Ectodermal cell (in vitro differentiated cells): ENCODE measurements at regions not wholly inside any gene's neighbourhood (a gene's known extent, or its start where the extent isn't known, plus 50 kb on each side); places are given as distances from the start of the nearest gene placed in this dataset.

Source experiments
- H3K27ac ChIP-seq: 2 replicates; pipeline ENCODE4 v1.7.0; 2013; ENCODE audit warnings: mild to moderate bottlenecking, low read depth, low read length; ENCODE audit not compliant: insufficient read depth, poor library complexity, severe bottlenecking
- H3K27me3 ChIP-seq: 2 replicates; pipeline ENCODE4 v1.7.0; 2013; ENCODE audit warnings: mild to moderate bottlenecking, low read length; ENCODE audit not compliant: insufficient read depth, control insufficient read depth, poor library complexity, severe bottlenecking
- H3K36me3 ChIP-seq: one replicate; pipeline ENCODE4 v1.7.0; 2013; ENCODE audit warnings: low read length; ENCODE audit not compliant: control insufficient read depth, insufficient read depth
- H3K4me1 ChIP-seq: one replicate; pipeline ENCODE4 v1.7.0; 2013; ENCODE audit warnings: low read length; ENCODE audit not compliant: control insufficient read depth, insufficient read depth
- H3K4me3 ChIP-seq: 2 replicates; pipeline ENCODE4 v1.7.0; 2013; ENCODE audit warnings: low read depth, low read length, control low read depth; ENCODE audit not compliant: insufficient read depth
- H3K9me3 ChIP-seq: 2 replicates; pipeline ENCODE4 v1.7.0; 2013; ENCODE audit warnings: mild to moderate bottlenecking, low read length, moderate library complexity; ENCODE audit not compliant: control insufficient read depth
- WGBS, 2 experiments: methylation state at CpG; one replicate each; pipeline ENCODE4 v1.1.7; 2013; ENCODE audit warnings: missing lambda C conversion rate in 2 of 2; 5-methylcytosine and 5-hydroxymethylcytosine counted together

- H3K27me3 ChIP-seq = peaks cover 9% of the 10 kb centered on the region
- 93% methylated on average over 16 of the region's 16 CpGs for WGBS, 2 experiments
- no peak overlapping the region for H3K27ac ChIP-seq
- H3K9me3 ChIP-seq = no peaks in the 10 kb centered on the region
- no peaks in the 10 kb centered on the region for H3K36me3 ChIP-seq
- H3K4me3 ChIP-seq = no peak overlapping the region
- H3K4me1 ChIP-seq = peaks cover 11% of the 10 kb centered on the region
Measured at GRCh38 chr4:1502976-1503375, 96.7 kb upstream of the NKX1-1 start.

- H3K9me3 ChIP-seq = no peaks in the 10 kb centered on the region
- H3K4me3 ChIP-seq = no peak overlapping the region
- H3K27me3 ChIP-seq = peaks cover 9% of the 10 kb centered on the region
- no peak overlapping the region for H3K27ac ChIP-seq
- WGBS, 2 experiments = 93 to 94% methylated on average over 16 of the region's 16 CpGs
- H3K4me1 ChIP-seq = peaks cover 11% of the 10 kb centered on the region
- H3K36me3 ChIP-seq = no peaks in the 10 kb centered on the region
Measured at GRCh38 chr4:1502501-1502886, 96.3 kb upstream of the NKX1-1 start.

GRCh38 chr4:1501754-1502500, 95.7 kb upstream of the NKX1-1 start:
- Histone ChIP-seq H3K4me1 (peaks cover 11% of the 10 kb centered on the region), H3K27ac (no peak overlapping the region), H3K36me3 (no peaks in the 10 kb centered on the region), H3K4me3 (no peak overlapping the region), H3K9me3 (no peaks in the 10 kb centered on the region), H3K27me3 (peaks cover 9% of the 10 kb centered on the region)
- 93 to 95% methylated on average over 23 of the region's 23 CpGs for WGBS, 2 experiments

GRCh38 chr4:1500966-1501753, 94.9 kb upstream of the NKX1-1 start:
- 91 to 92% methylated on average over 15 of the region's 15 CpGs for WGBS, 2 experiments
- H3K27me3 ChIP-seq = peaks cover 9% of the 10 kb centered on the region
- H3K4me3 ChIP-seq = no peak overlapping the region
- peaks cover 8% of the 10 kb centered on the region for H3K4me1 ChIP-seq
- H3K27ac ChIP-seq = no peak overlapping the region
- no peaks in the 10 kb centered on the region for H3K9me3 ChIP-seq
- no peaks in the 10 kb centered on the region for H3K36me3 ChIP-seq

GRCh38 chr4:1500231-1500965, 94.2 kb upstream of the NKX1-1 start:
- H3K4me3 ChIP-seq = no peak overlapping the region

GRCh38 chr4:1499465-1499864, 93.2 kb upstream of the NKX1-1 start:
- Histone ChIP-seq H3K36me3 (no peaks in the 10 kb centered on the region), H3K27me3 (peaks cover 9% of the 10 kb centered on the region), H3K9me3 (no peaks in the 10 kb centered on the region), H3K4me1 (no peaks in the 10 kb centered on the region), H3K4me3 (no peak overlapping the region), H3K27ac (no peak overlapping the region)
- 90 to 91% methylated on average over 7 of the region's 7 CpGs for WGBS, 2 experiments

More at GRCh38 chr4:1500231-1500965, 94.2 kb upstream of the NKX1-1 start:
- peaks cover under 1% of the 10 kb centered on the region for H3K4me1 ChIP-seq
- peaks cover 9% of the 10 kb centered on the region for H3K27me3 ChIP-seq
- H3K36me3 ChIP-seq = no peaks in the 10 kb centered on the region
- no peak overlapping the region for H3K27ac ChIP-seq
- no peaks in the 10 kb centered on the region for H3K9me3 ChIP-seq
- 91 to 92% methylated on average over 18 of the region's 18 CpGs for WGBS, 2 experiments

- no peaks in the 10 kb centered on the region for H3K9me3 ChIP-seq
- H3K4me1 ChIP-seq = no peaks in the 10 kb centered on the region
- no peaks in the 10 kb centered on the region for H3K36me3 ChIP-seq
- 79 to 81% methylated on average over 7 of the region's 7 CpGs for WGBS, 2 experiments
- H3K27me3 ChIP-seq = peaks cover 9% of the 10 kb centered on the region
- H3K4me3 ChIP-seq = no peak overlapping the region
- H3K27ac ChIP-seq = no peak overlapping the region
Measured at GRCh38 chr4:1497189-1497801, 91.1 kb upstream of the NKX1-1 start.

GRCh38 chr4:1496116-1496642, 89.9 kb upstream of the NKX1-1 start:
- no peaks in the 10 kb centered on the region for H3K36me3 ChIP-seq
- peaks cover 9% of the 10 kb centered on the region for H3K27me3 ChIP-seq
- no peaks in the 10 kb centered on the region for H3K4me1 ChIP-seq
- no peaks in the 10 kb centered on the region for H3K9me3 ChIP-seq
- 91% methylated on average over 9 of the region's 9 CpGs for WGBS, 2 experiments
- no peak overlapping the region for H3K4me3 ChIP-seq
- no peak overlapping the region for H3K27ac ChIP-seq

GRCh38 chr4:1495416-1496115, 89.3 kb upstream of the NKX1-1 start:
- Histone ChIP-seq H3K4me3 (no peak overlapping the region), H3K9me3 (no peaks in the 10 kb centered on the region), H3K4me1 (no peaks in the 10 kb centered on the region), H3K27me3 (peaks cover 9% of the 10 kb centered on the region), H3K27ac (no peak overlapping the region), H3K36me3 (no peaks in the 10 kb centered on the region)
- WGBS, 2 experiments = 89 to 90% methylated on average over 34 of the region's 34 CpGs
